Endothelial cell of umbilical vein (primary cell): ENCODE measurements at regions not wholly inside any gene's neighbourhood (a gene's known extent, or its start where the extent isn't known, plus 50 kb on each side); places are given as distances from the start of the nearest gene placed in this dataset.

Source experiments
- BruUV-seq: library from RNA; stranded (reverse); fragments of 400-500 nt; replicated peaks from 2 replicates; lab custom pipeline; 2021; lab: Mats Ljungman, UMichigan
- CTCF ChIA-PET: fragments of 300-600, 350-600 bp; sonication (Branson Sonifier 250); formaldehyde crosslinking; loops from one replicate; lab custom pipeline; 2021; ENCODE audit warnings: antibody characterized with exemption, inconsistent platforms; lab: Charles Lee
- POLR2A ChIA-PET: fragments of 300-600, 350-600 bp; sonication (Branson Sonifier 250); formaldehyde crosslinking; loops from one replicate; lab custom pipeline; 2021; ENCODE audit warnings: antibody characterized with exemption, inconsistent platforms; lab: Charles Lee
- DNase-seq: peaks from one replicate; pipeline ENCODE4 v3.0.0-alpha.2; 2011; ENCODE audit warnings: low read depth, low spot score
- FAIRE-seq: peaks from 2 replicates; lab custom pipeline; 2011; peaks lifted over from hg19 to GRCh38; lab: Jason Lieb, UNC
- H2AFZ ChIP-seq: 2 replicates; pipeline ENCODE4 v1.6.0; 2012; ENCODE audit warnings: low read depth, low read length, control low read depth, inconsistent platforms
- H3K27ac ChIP-seq: 2 replicates; pipeline ENCODE4 v1.5.1; 2011; ENCODE audit warnings: low read depth, mild to moderate bottlenecking, control low read depth, low read length, moderate library complexity; ENCODE audit not compliant: insufficient read depth
- H3K27me3 ChIP-seq, 2 experiments: 2 replicates each; pipeline versions ENCODE4 v1.6.0 to v1.6.1; 2011; ENCODE audit warnings: low read length in 2 of 2, mixed read lengths in 1 of 2; ENCODE audit not compliant: control insufficient read depth in 2 of 2, insufficient read depth in 2 of 2
- H3K36me3 ChIP-seq, 2 experiments: 2 replicates in 1 of 2; 3 replicates in 1 of 2; pipeline ENCODE4 v1.5.1; 2011; ENCODE audit warnings: low read length in 2 of 2, mild to moderate bottlenecking in 1 of 2, moderate library complexity in 1 of 2; ENCODE audit not compliant: control insufficient read depth in 2 of 2, insufficient read depth in 2 of 2; ENCODE audit errors: extremely low read depth in 1 of 2
- H3K4me1 ChIP-seq: 3 replicates; pipeline ENCODE4 v1.5.1; 2011; ENCODE audit warnings: mild to moderate bottlenecking, low read length; ENCODE audit not compliant: control insufficient read depth, insufficient read depth; ENCODE audit errors: extremely low read depth
- H3K4me2 ChIP-seq: 2 replicates; pipeline ENCODE4 v1.6.1; 2011; ENCODE audit warnings: low read length, control low read depth, mixed read lengths; ENCODE audit not compliant: insufficient read depth
- H3K4me3 ChIP-seq, 3 experiments: fragments of 200-600 bp in 1 of 3; sonication (generic), shearing (Covaris generic) in 1 of 3; replicated peaks in 1 of 3; 2 replicates each; pipeline ENCODE4 v1.5.1; 2011 to 2016; ENCODE audit warnings: control low read depth in 3 of 3, low read length in 3 of 3, mild to moderate bottlenecking in 2 of 3, inconsistent platforms in 1 of 3, low read depth in 1 of 3, moderate library complexity in 1 of 3; ENCODE audit not compliant: insufficient read depth in 1 of 3
- H3K79me2 ChIP-seq: 2 replicates; pipeline ENCODE4 v1.6.0; 2012; ENCODE audit warnings: low read length, inconsistent platforms; ENCODE audit not compliant: control insufficient read depth, insufficient read depth
- H3K9ac ChIP-seq: replicated peaks from 2 replicates; pipeline ENCODE3; 2011; ENCODE audit warnings: low read length, control low read depth; ENCODE audit not compliant: insufficient read depth; ENCODE audit errors: extremely low read depth
- H3K9me1 ChIP-seq: replicated peaks from 3 replicates; pipeline ENCODE4 v1.6.0; 2011; ENCODE audit warnings: mild to moderate bottlenecking, low read length; ENCODE audit not compliant: control insufficient read depth, insufficient read depth; ENCODE audit errors: extremely low read depth
- H3K9me3 ChIP-seq: replicated peaks from 2 replicates; pipeline ENCODE4 v1.5.1; 2012; ENCODE audit warnings: low read length, inconsistent platforms; ENCODE audit not compliant: control insufficient read depth, insufficient read depth
- H4K20me1 ChIP-seq: replicated peaks from 2 replicates; pipeline ENCODE3; 2011; ENCODE audit warnings: mild to moderate bottlenecking, low read length; ENCODE audit not compliant: control insufficient read depth, insufficient read depth; ENCODE audit errors: extremely low read depth
- EZH2 ChIP-seq: IDR thresholded peaks from 2 replicates; pipeline ENCODE4 v1.6.1; 2012; ENCODE audit warnings: borderline replicate concordance, low read depth, mild to moderate bottlenecking, moderate library complexity, low read length, inconsistent platforms; ENCODE audit not compliant: severe bottlenecking
- FOS ChIP-seq: IDR thresholded peaks from 2 replicates; pipeline ENCODE4 v1.6.1; 2011; ENCODE audit warnings: mild to moderate bottlenecking, low read length, moderate library complexity, borderline replicate concordance; ENCODE audit not compliant: insufficient read depth
- GATA2 ChIP-seq: IDR thresholded peaks from 2 replicates; pipeline ENCODE4 v1.7.0; 2011; ENCODE audit warnings: low read depth, mild to moderate bottlenecking, moderate library complexity, mixed read lengths, low read length; ENCODE audit not compliant: insufficient read length, insufficient read depth
- JUN ChIP-seq: IDR thresholded peaks from 2 replicates; pipeline ENCODE4 v1.6.1; 2011; ENCODE audit warnings: borderline replicate concordance, low read depth; ENCODE audit not compliant: insufficient read length, insufficient read depth
- MYC ChIP-seq: IDR thresholded peaks from one replicate; pipeline ENCODE4 v1.6.1; 2011; ENCODE audit warnings: mild to moderate bottlenecking, low read depth, low read length
- POLR2A ChIP-seq: IDR thresholded peaks from 2 replicates; pipeline ENCODE4 v1.6.1; 2012; ENCODE audit warnings: low read depth, mild to moderate bottlenecking, control low read depth, low read length
- POLR2AphosphoS5 ChIP-seq: IDR thresholded peaks from 2 replicates; pipeline ENCODE4 v1.6.1; 2012; ENCODE audit warnings: low read depth, mild to moderate bottlenecking, control low read depth, low read length, moderate library complexity; ENCODE audit not compliant: insufficient read depth
- dilution Hi-C: fragments of 300-500 bp; cut with MboI; formaldehyde crosslinking; loops from one replicate; pipeline ENCODE4 v1.15.0; 2019; ENCODE audit warnings: low sequenced_read_pairs; ENCODE audit not compliant: extremely low pct_ligation_motif_present
- intact Hi-C: fragments of 100-400 bp; cut with micrococcal nuclease; formaldehyde crosslinking; loops from one replicate; pipeline ENCODE4 v1.10.0; 2022
- TF ChIP-seq, protein P1 (sequence below), 2 donors: IDR thresholded peaks; 1 replicate in 1 of 2; 2 replicates in 1 of 2; pipeline ENCODE4 v1.5.1; 2011; ENCODE audit warnings: low read length in 2 of 2, mild to moderate bottlenecking in 2 of 2, moderate library complexity in 2 of 2, control low read depth in 1 of 2, inconsistent platforms in 1 of 2, low read depth in 1 of 2; ENCODE audit not compliant: insufficient read depth in 1 of 2; ENCODE audit errors: extremely low read depth in 1 of 2
- TF ChIP-seq, protein P2 (sequence below): IDR thresholded peaks from 2 replicates; pipeline ENCODE4 v1.6.1; 2011; ENCODE audit not compliant: insufficient read depth, insufficient read length

DNA sequence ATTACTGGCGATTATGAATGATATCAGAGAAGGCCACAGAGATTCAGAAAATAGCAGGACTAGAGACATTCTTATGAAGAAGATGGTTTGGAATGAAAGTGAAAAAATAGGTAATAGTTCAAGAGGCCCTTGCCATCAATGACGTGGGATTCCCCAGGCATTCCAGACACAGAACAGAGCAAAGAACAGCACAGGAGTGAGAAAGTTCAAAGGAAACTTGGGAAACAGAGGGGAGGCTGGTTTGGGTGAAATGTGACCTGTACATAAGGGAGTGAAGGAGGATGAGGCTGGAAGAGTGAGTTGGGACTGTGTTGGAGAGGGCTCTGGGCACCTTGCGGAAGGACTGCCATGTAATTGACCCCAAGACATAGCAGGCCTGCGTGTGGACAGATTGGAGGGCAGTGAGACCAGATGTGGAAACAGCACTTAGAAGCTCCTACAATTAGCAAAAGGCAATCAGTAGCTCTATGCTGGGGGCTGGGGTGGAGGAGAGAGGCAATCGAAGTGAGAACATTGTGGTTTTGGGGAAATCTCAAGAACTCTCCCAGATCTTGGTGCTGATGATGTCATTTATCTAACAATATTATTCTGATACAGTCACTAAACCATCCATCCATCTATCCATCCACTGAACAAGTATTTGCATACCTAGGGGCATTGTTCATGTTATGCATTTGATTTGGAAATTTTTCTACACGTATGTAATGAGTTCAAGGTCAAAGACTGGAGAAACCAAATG is 365.3 kb upstream of the ZFHX3 start:
- Histone ChIP-seq H3K4me2 (no peak overlapping the region), H4K20me1 (no peaks in the 10 kb centered on the region), H3K27me3 (no peaks in the 10 kb centered on the region), H2AFZ (no peak overlapping the region), H3K9me3 (peaks cover 2% of the 10 kb centered on the region), H3K4me3 (no peak overlapping the region), H3K36me3 (no peaks in the 10 kb centered on the region), H3K9ac (no peak overlapping the region), H3K4me1 (no peaks in the 10 kb centered on the region), H3K27ac (no peak overlapping the region), H3K9me1 (no peaks in the 10 kb centered on the region), H3K79me2 (no peaks in the 10 kb centered on the region)
- dilution Hi-C loops: no loop called here
- TF ChIP-seq FOS (no peak), POLR2A (no peak), GATA2 (no peak)
- TF ChIP-seq, protein P1, sequence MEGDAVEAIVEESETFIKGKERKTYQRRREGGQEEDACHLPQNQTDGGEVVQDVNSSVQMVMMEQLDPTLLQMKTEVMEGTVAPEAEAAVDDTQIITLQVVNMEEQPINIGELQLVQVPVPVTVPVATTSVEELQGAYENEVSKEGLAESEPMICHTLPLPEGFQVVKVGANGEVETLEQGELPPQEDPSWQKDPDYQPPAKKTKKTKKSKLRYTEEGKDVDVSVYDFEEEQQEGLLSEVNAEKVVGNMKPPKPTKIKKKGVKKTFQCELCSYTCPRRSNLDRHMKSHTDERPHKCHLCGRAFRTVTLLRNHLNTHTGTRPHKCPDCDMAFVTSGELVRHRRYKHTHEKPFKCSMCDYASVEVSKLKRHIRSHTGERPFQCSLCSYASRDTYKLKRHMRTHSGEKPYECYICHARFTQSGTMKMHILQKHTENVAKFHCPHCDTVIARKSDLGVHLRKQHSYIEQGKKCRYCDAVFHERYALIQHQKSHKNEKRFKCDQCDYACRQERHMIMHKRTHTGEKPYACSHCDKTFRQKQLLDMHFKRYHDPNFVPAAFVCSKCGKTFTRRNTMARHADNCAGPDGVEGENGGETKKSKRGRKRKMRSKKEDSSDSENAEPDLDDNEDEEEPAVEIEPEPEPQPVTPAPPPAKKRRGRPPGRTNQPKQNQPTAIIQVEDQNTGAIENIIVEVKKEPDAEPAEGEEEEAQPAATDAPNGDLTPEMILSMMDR (IDR thresholded peaks at IDR 0.05; ENCODE audit: extremely low read depth in 1 of 2, insufficient read depth in 1 of 2, low read depth in 1 of 2, low read length in 2 of 2): no peak
- intact Hi-C loops: no loop called here
- POLR2A ChIA-PET: no interaction called here
- BruUV-seq: no TSS peak
- FAIRE-seq (no peak), DNase-seq (no peak)
- CTCF ChIA-PET: no interaction called here

DNA sequence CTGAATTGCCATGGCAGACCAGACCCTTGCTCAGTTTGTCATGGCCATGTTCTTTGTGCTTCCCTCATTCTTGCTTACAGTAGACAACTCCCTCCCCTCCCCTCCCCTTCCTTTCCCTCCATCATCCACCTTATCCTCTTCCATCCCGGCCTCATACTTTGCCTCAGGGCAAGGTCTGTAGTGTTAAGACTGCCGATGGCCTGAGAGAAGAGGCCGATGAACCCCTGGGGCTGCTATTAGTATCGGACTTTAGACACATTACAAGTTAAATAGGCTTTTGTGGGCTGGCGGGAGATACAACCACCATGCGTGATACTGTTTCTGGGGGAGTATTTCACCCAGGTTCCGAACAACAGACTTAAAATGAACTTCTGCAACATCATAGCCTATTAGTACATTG is 364.5 kb upstream of the ZFHX3 start:
- POLR2A ChIA-PET: no interaction called here
- Histone ChIP-seq H3K9ac (no peak overlapping the region), H3K4me2 (no peak overlapping the region), H3K4me1 (no peaks in the 10 kb centered on the region), H2AFZ (no peak overlapping the region), H3K27ac (no peak overlapping the region), H3K79me2 (no peaks in the 10 kb centered on the region), H3K4me3 (no peak overlapping the region), H3K27me3 (no peaks in the 10 kb centered on the region), H3K9me3 (peaks cover 2% of the 10 kb centered on the region), H3K36me3 (no peaks in the 10 kb centered on the region), H3K9me1 (no peaks in the 10 kb centered on the region), H4K20me1 (no peaks in the 10 kb centered on the region)
- intact Hi-C loops (no loop called here), dilution Hi-C loops (no loop called here)
- no peak for FAIRE-seq
- TF ChIP-seq, protein P1 (IDR thresholded peaks at IDR 0.05; ENCODE audit: extremely low read depth in 1 of 2, insufficient read depth in 1 of 2, low read depth in 1 of 2, low read length in 2 of 2): no peak
- no peak for TF ChIP-seq JUN
- no peak for TF ChIP-seq FOS
- TF ChIP-seq POLR2A: no peak
- TF ChIP-seq, protein P2, sequence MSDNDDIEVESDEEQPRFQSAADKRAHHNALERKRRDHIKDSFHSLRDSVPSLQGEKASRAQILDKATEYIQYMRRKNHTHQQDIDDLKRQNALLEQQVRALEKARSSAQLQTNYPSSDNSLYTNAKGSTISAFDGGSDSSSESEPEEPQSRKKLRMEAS: no peak
- TF ChIP-seq GATA2: no peak
- no peak for TF ChIP-seq POLR2AphosphoS5
- no peak for TF ChIP-seq EZH2
- no peak for TF ChIP-seq MYC
- CTCF ChIA-PET: no interaction called here
- BruUV-seq: no TSS peak
- DNase-seq: no peak
